ENCODE measurements at regions not wholly inside any gene's neighbourhood (a gene's known extent, or its start where the extent isn't known, plus 50 kb on each side); places are given as distances from the start of the nearest gene placed in this dataset.

- TF ChIP-seq CTCF (IDR thresholded peaks at IDR 0.05; ENCODE audit: control extremely low read depth in 1 of 3, insufficient read depth in 1 of 3, low read depth in 1 of 3, low read length in 3 of 3) (no peak), SIX5 (IDR thresholded peaks at IDR 0.05; ENCODE audit: low read depth, low read length) (no peak), EZH2 (IDR thresholded peaks at IDR 0.05; ENCODE audit: low read depth, low read length, severe bottlenecking) (no peak), KDM1A (IDR thresholded peaks at IDR 0.05; ENCODE audit: borderline replicate concordance, low read length) (no peak), RAD21 (IDR thresholded peaks at IDR 0.05 in 1 of 2, conservative IDR thresholded peaks at IDR 0.05 in 1 of 2; ENCODE audit: low read depth in 2 of 2, low read length in 2 of 2) (no peak), POLR2A (IDR thresholded peaks at IDR 0.05; ENCODE audit: control extremely low read depth in 1 of 2, low read depth in 2 of 2, low read length in 2 of 2) (no peak), YY1 (IDR thresholded peaks at IDR 0.05; ENCODE audit: low read depth, low read length) (no peak)
Observed at GRCh38 chr19:56951672-56952071, 111.1 kb upstream of the PEG3 start.
